ENCODE measurements at regions not wholly inside any gene's neighbourhood (a gene's known extent, or its start where the extent isn't known, plus 50 kb on each side); places are given as distances from the start of the nearest gene placed in this dataset.

- DNase-seq, result no peak
Observed at GRCh38 chr4:18535948-18536347, 514.4 kb upstream of the LCORL start.

- no peak for DNase-seq
Observed at GRCh38 chr4:18533262-18533775, 511.8 kb upstream of the LCORL start.

GRCh38 chr4:18531731-18532130 is 510.2 kb upstream of the LCORL start:
- DNase-seq, result no peak

GRCh38 chr4:18529482-18529881 is 507.9 kb upstream of the LCORL start:
- no peak for DNase-seq

- DNase-seq, result no peak
Observed at GRCh38 chr4:18524667-18525066, 503.1 kb upstream of the LCORL start.

- DNase-seq, result no peak
Observed at GRCh38 chr4:18518098-18518497, 496.5 kb upstream of the LCORL start.

GRCh38 chr4:18513861-18514260 is 492.3 kb upstream of the LCORL start:
- DNase-seq, result no peak

GRCh38 chr4:18512718-18513117 is 491.2 kb upstream of the LCORL start:
- no peak for DNase-seq

GRCh38 chr4:18511727-18512126 is 490.2 kb upstream of the LCORL start:
- DNase-seq, result no peak

- no peak for DNase-seq
Observed at GRCh38 chr4:18508786-18509185, 487.2 kb upstream of the LCORL start.

GRCh38 chr4:18480928-18481327 is 459.4 kb upstream of the LCORL start:
- DNase-seq, result no peak

GRCh38 chr4:18480342-18480741 is 458.8 kb upstream of the LCORL start:
- DNase-seq, result no peak

GRCh38 chr4:18479825-18480224 is 458.3 kb upstream of the LCORL start:
- DNase-seq, result no peak

- no peak for DNase-seq
Observed at GRCh38 chr4:18463987-18464559, 442.5 kb upstream of the LCORL start.

GRCh38 chr4:18458465-18458864 is 436.9 kb upstream of the LCORL start:
- DNase-seq, result no peak

- no peak for DNase-seq
Observed at GRCh38 chr4:18454349-18454748, 432.8 kb upstream of the LCORL start.

- DNase-seq, result no peak
Observed at GRCh38 chr4:18445110-18445509, 423.6 kb upstream of the LCORL start.

- no peak for DNase-seq
Observed at GRCh38 chr4:18444206-18444605, 422.7 kb upstream of the LCORL start.

- no peak for DNase-seq
Observed at GRCh38 chr4:18442957-18443356, 421.4 kb upstream of the LCORL start.

- DNase-seq, result no peak
Observed at GRCh38 chr4:18441676-18442075, 420.1 kb upstream of the LCORL start.

GRCh38 chr4:18441203-18441590 is 419.6 kb upstream of the LCORL start:
- no peak for DNase-seq

GRCh38 chr4:18440527-18441202 is 419.1 kb upstream of the LCORL start:
- no peak for DNase-seq

- DNase-seq, result no peak
Observed at GRCh38 chr4:18439311-18439710, 417.8 kb upstream of the LCORL start.

- DNase-seq, result no peak
Observed at GRCh38 chr4:18435781-18436180, 414.2 kb upstream of the LCORL start.

GRCh38 chr4:18422685-18423084 is 401.1 kb upstream of the LCORL start:
- no peak for DNase-seq

All from C1 segment of cervical spinal cord (tissue), 14 donors.